DND-41 (cell line): ENCODE measurements at regions not wholly inside any gene's neighbourhood (a gene's known extent, or its start where the extent isn't known, plus 50 kb on each side); places are given as distances from the start of the nearest gene placed in this dataset.

Experiments
- CTCF ChIP-seq: IDR thresholded peaks from 2 replicates; pipeline ENCODE4 v1.5.1; 2012; ENCODE audit warnings: borderline replicate concordance, low read length, moderate library complexity, mild to moderate bottlenecking; ENCODE audit not compliant: poor library complexity, severe bottlenecking; ENCODE audit errors: extremely low read depth
- EZH2 ChIP-seq: IDR thresholded peaks from 3 replicates; pipeline ENCODE4 v1.6.1; 2012; ENCODE audit warnings: borderline replicate concordance, low read depth, mild to moderate bottlenecking, moderate library complexity, low read length, inconsistent platforms; ENCODE audit not compliant: severe bottlenecking

GRCh38 chr6:122136386-122136785 lies 263.1 kb upstream of the HSF2 start:
- TF ChIP-seq CTCF (no peak), EZH2 (no peak)
